IMR-90 (cell line): ENCODE measurements at regions not wholly inside any gene's neighbourhood (a gene's known extent, or its start where the extent isn't known, plus 50 kb on each side); places are given as distances from the start of the nearest gene placed in this dataset.

Experiments used
- MXI1 ChIP-seq: IDR thresholded peaks from 2 replicates; pipeline ENCODE4 v1.6.1; 2012; ENCODE audit warnings: low read depth, mild to moderate bottlenecking, low read length, moderate library complexity, borderline replicate concordance
- RAD21 ChIP-seq: IDR thresholded peaks from 2 replicates; pipeline ENCODE4 v1.6.1; 2012; ENCODE audit warnings: low read length, improper control_type of control experiment
- TF ChIP-seq, protein P1 (sequence below): conservative IDR thresholded peaks from 2 replicates; pipeline ENCODE4 v1.5.1; 2012; ENCODE audit warnings: mild to moderate bottlenecking, low read depth, low read length, improper control_type of control experiment

DNA sequence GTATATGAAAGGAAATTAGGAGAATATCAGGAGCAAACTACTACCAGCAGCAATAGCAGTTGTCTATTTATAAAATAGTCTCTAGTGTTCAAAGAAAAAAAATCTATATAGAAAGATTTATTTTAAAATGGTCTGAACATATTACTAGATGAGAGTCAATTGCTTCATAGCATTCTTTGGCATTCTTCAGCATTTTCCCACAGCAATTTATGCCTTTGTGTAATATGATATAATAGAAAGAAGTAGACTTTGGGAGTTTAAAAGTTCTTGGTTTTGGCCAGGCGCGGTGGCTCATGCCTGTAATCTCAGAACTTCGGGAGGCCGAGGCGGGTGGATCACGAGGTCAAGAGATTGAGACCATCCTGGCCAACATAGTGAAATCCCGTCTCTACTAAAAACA lies 157.0 kb upstream of the PLN start:
- TF ChIP-seq, protein P1, sequence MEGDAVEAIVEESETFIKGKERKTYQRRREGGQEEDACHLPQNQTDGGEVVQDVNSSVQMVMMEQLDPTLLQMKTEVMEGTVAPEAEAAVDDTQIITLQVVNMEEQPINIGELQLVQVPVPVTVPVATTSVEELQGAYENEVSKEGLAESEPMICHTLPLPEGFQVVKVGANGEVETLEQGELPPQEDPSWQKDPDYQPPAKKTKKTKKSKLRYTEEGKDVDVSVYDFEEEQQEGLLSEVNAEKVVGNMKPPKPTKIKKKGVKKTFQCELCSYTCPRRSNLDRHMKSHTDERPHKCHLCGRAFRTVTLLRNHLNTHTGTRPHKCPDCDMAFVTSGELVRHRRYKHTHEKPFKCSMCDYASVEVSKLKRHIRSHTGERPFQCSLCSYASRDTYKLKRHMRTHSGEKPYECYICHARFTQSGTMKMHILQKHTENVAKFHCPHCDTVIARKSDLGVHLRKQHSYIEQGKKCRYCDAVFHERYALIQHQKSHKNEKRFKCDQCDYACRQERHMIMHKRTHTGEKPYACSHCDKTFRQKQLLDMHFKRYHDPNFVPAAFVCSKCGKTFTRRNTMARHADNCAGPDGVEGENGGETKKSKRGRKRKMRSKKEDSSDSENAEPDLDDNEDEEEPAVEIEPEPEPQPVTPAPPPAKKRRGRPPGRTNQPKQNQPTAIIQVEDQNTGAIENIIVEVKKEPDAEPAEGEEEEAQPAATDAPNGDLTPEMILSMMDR, result no peak
- TF ChIP-seq RAD21, result no peak
- no peak for TF ChIP-seq MXI1
